22Rv1 (cell line): ENCODE measurements at regions not wholly inside any gene's neighbourhood (a gene's known extent, or its start where the extent isn't known, plus 50 kb on each side); places are given as distances from the start of the nearest gene placed in this dataset.

Experiments
- CTCF ChIP-seq: fragments of 450-650 bp; IDR thresholded peaks from 2 replicates; pipeline ENCODE4 v1.5.1; 2017; ENCODE audit warnings: mild to moderate bottlenecking
- ZFX ChIP-seq: fragments of 450-650 bp; IDR thresholded peaks from 2 replicates; pipeline ENCODE4 v1.6.1; 2017; ENCODE audit warnings: antibody characterized with exemption, borderline replicate concordance

- TF ChIP-seq CTCF (no peak), ZFX (no peak)
These were observed 364.4 kb upstream of the RIOK2 start for GRCh38 chr5:97547430-97547829.
